Myocyte (in vitro differentiated cells): ENCODE measurements at regions not wholly inside any gene's neighbourhood (a gene's known extent, or its start where the extent isn't known, plus 50 kb on each side); places are given as distances from the start of the nearest gene placed in this dataset.

ENCODE experiments used
- DNase-seq: peaks from one replicate; pipeline ENCODE4 v3.0.0-alpha.2; 2012; ENCODE audit warnings: low read depth

- no peak for DNase-seq
Observed at GRCh38 chr1:81230983-81231728, 569.6 kb upstream of the ADGRL2 start.

- DNase-seq = no peak
Observed at GRCh38 chr1:81228926-81229325, 571.8 kb upstream of the ADGRL2 start.

- DNase-seq = no peak
Observed at GRCh38 chr1:81226603-81226928, 574.2 kb upstream of the ADGRL2 start.

GRCh38 chr1:81225789-81226602 is 574.7 kb upstream of the ADGRL2 start:
- no peak for DNase-seq

GRCh38 chr1:81224222-81224621 is 576.5 kb upstream of the ADGRL2 start:
- no peak for DNase-seq

GRCh38 chr1:81221564-81221963 is 579.2 kb upstream of the ADGRL2 start:
- no peak for DNase-seq

- no peak for DNase-seq
Observed at GRCh38 chr1:81220614-81221071, 580.1 kb upstream of the ADGRL2 start.

GRCh38 chr1:81217058-81217457 is 583.7 kb upstream of the ADGRL2 start:
- no peak for DNase-seq

GRCh38 chr1:81213279-81213678 is 587.5 kb upstream of the ADGRL2 start:
- no peak for DNase-seq

- DNase-seq = no peak
Observed at GRCh38 chr1:81209461-81209860, 591.3 kb upstream of the ADGRL2 start.

- DNase-seq = no peak
Observed at GRCh38 chr1:81208441-81208840, 592.3 kb upstream of the ADGRL2 start.

GRCh38 chr1:81205956-81206355 is 594.8 kb upstream of the ADGRL2 start:
- no peak for DNase-seq

- DNase-seq = no peak
Observed at GRCh38 chr1:81201779-81202178, 599.0 kb upstream of the ADGRL2 start.

- DNase-seq = peak; percentile 0
Observed at GRCh38 chr1:81197591-81197990, 603.1 kb upstream of the ADGRL2 start.

GRCh38 chr1:81192647-81193642 is 607.8 kb upstream of the ADGRL2 start:
- DNase-seq = no peak

GRCh38 chr1:81190003-81190402 is 610.7 kb upstream of the ADGRL2 start:
- DNase-seq = no peak

GRCh38 chr1:81187635-81188034 is 613.1 kb upstream of the ADGRL2 start:
- no peak for DNase-seq

GRCh38 chr1:81186261-81186660 is 614.5 kb upstream of the ADGRL2 start:
- no peak for DNase-seq

- no peak for DNase-seq
Observed at GRCh38 chr1:81183553-81183952, 617.2 kb upstream of the ADGRL2 start.

GRCh38 chr1:81183051-81183450 is 617.7 kb upstream of the ADGRL2 start:
- no peak for DNase-seq

GRCh38 chr1:81179242-81179641 is 621.5 kb upstream of the ADGRL2 start:
- no peak for DNase-seq
